Stomach (tissue), 4 donors: ENCODE measurements at regions not wholly inside any gene's neighbourhood (a gene's known extent, or its start where the extent isn't known, plus 50 kb on each side); places are given as distances from the start of the nearest gene placed in this dataset.

Source experiments
- CTCF ChIP-seq, 7 experiments: fragments of 450-650 bp in 4 of 7; fragments of 200-600 bp in 3 of 7; sonication (generic) in 3 of 7; IDR thresholded peaks; one replicate each; pipeline ENCODE4 v1.5.1; 2016 to 2019; ENCODE audit warnings: antibody characterized with exemption in 7 of 7, control low read depth in 2 of 7, mild to moderate bottlenecking in 1 of 7
- EP300 ChIP-seq: sonication (generic); formaldehyde crosslinking; IDR thresholded peaks from one replicate; pipeline ENCODE4 v1.6.1; 2017; ENCODE audit warnings: antibody characterized with exemption

GRCh38 chr2:120619579-120619978 lies 116.1 kb upstream of the GLI2 start:
- TF ChIP-seq EP300 (no peak), CTCF (IDR thresholded peaks at IDR 0.05) (no peak)
